H1 (cell line): ENCODE measurements at regions not wholly inside any gene's neighbourhood (a gene's known extent, or its start where the extent isn't known, plus 50 kb on each side); places are given as distances from the start of the nearest gene placed in this dataset.

Experiments
- CTCF ChIA-PET: fragments of 300-600 bp; sonication (Branson Sonifier 250); formaldehyde crosslinking; loops from one replicate; lab custom pipeline; 2021; ENCODE audit not compliant: partially characterized antibody; lab: Charles Lee
- POLR2A ChIA-PET: fragments of 300-600 bp; sonication (Branson Sonifier 250); formaldehyde crosslinking; loops from one replicate; lab custom pipeline; 2021; ENCODE audit warnings: inconsistent platforms; ENCODE audit not compliant: partially characterized antibody; lab: Charles Lee
- DNase-seq, 2 experiments: peaks; one replicate each; pipeline versions ENCODE4 v3.0.0 to v3.0.0-alpha.2; 2010 to 2022; ENCODE audit warnings: low spot score in 2 of 2, low read depth in 1 of 2, mixed read lengths in 1 of 2
- FAIRE-seq: peaks from 2 replicates; lab custom pipeline; 2011; peaks lifted over from hg19 to GRCh38; lab: Jason Lieb, UNC
- H2AFZ ChIP-seq: 2 replicates; pipeline ENCODE4 v1.8.1; 2012; ENCODE audit warnings: low read length, inconsistent platforms
- H2AK5ac ChIP-seq: 2 replicates; pipeline ENCODE4 v1.6.1; 2013; ENCODE audit warnings: low read depth, low read length
- H2BK120ac ChIP-seq: replicated peaks from 2 replicates; pipeline ENCODE3; 2013; ENCODE audit warnings: low read depth, low read length, inconsistent platforms
- H2BK12ac ChIP-seq: 2 replicates; pipeline ENCODE4 v1.6.1; 2013; ENCODE audit warnings: low read depth, low read length
- H2BK15ac ChIP-seq: 2 replicates; pipeline ENCODE4 v1.6.1; 2013; ENCODE audit warnings: low read length
- H2BK20ac ChIP-seq: 2 replicates; pipeline ENCODE4 v1.6.1; 2013; ENCODE audit warnings: low read length
- H2BK5ac ChIP-seq: 2 replicates; pipeline ENCODE4 v1.6.1; 2013; ENCODE audit warnings: low read depth, low read length
- H3K14ac ChIP-seq: 2 replicates; pipeline ENCODE4 v1.6.1; 2013; ENCODE audit warnings: inconsistent platforms; ENCODE audit not compliant: insufficient read length
- H3K18ac ChIP-seq: 2 replicates; pipeline ENCODE4 v1.6.1; 2013; ENCODE audit warnings: low read length; ENCODE audit errors: extremely low read depth
- H3K23ac ChIP-seq: 2 replicates; pipeline ENCODE4 v1.6.1; 2013; ENCODE audit warnings: inconsistent platforms; ENCODE audit not compliant: insufficient read length
- H3K23me2 ChIP-seq: 2 replicates; pipeline ENCODE4 v1.6.1; 2013; ENCODE audit warnings: low read depth, low read length
- H3K27ac ChIP-seq: 2 replicates; pipeline ENCODE4 v1.6.1; 2011; ENCODE audit warnings: low read depth, low read length, inconsistent platforms
- H3K27me3 ChIP-seq, 4 experiments: replicated peaks in 1 of 4; 1 replicate in 1 of 4; 2 replicates in 3 of 4; pipeline versions ENCODE4 v1.6.1 to v1.8.1; 2011 to 2013; ENCODE audit warnings: low read length in 3 of 4, mild to moderate bottlenecking in 3 of 4, inconsistent platforms in 2 of 4, mixed read lengths in 2 of 4, moderate library complexity in 1 of 4; ENCODE audit not compliant: control insufficient read depth in 3 of 4, insufficient read depth in 3 of 4; ENCODE audit errors: extremely low read depth in 1 of 4
- H3K36me3 ChIP-seq, 4 experiments: 2 replicates each; pipeline versions ENCODE4 v1.6.1 to v1.8.1; 2011 to 2013; ENCODE audit warnings: mild to moderate bottlenecking in 4 of 4, low read length in 3 of 4, moderate library complexity in 2 of 4, control low read depth in 1 of 4, inconsistent platforms in 1 of 4; ENCODE audit not compliant: insufficient read depth in 4 of 4, control insufficient read depth in 2 of 4
- H3K4ac ChIP-seq: replicated peaks from 2 replicates; pipeline ENCODE3; 2013; ENCODE audit warnings: low read length, low read depth, mixed read lengths, inconsistent platforms; ENCODE audit not compliant: insufficient read length
- H3K4me1 ChIP-seq, 4 experiments: replicated peaks in 1 of 4; 1 replicate in 1 of 4; 2 replicates in 3 of 4; pipeline versions ENCODE4 v1.6.1 to v1.8.1; 2011 to 2013; ENCODE audit warnings: low read length in 3 of 4, inconsistent platforms in 2 of 4, mixed read lengths in 1 of 4; ENCODE audit not compliant: insufficient read depth in 4 of 4, control insufficient read depth in 3 of 4
- H3K4me2 ChIP-seq, 2 experiments: 2 replicates each; pipeline versions ENCODE4 v1.6.1 to v1.8.1; 2011 to 2013; ENCODE audit warnings: low read depth in 2 of 2, low read length in 2 of 2, control low read depth in 1 of 2, inconsistent platforms in 1 of 2, mild to moderate bottlenecking in 1 of 2; ENCODE audit not compliant: insufficient read depth in 1 of 2
- H3K4me3 ChIP-seq, 4 experiments: fragments of 200-600, 300-600 bp in 1 of 4; sonication (generic), shearing (Covaris generic), sonication (Bioruptor Twin) in 1 of 4; 2 replicates each; pipeline versions ENCODE4 v1.5.1 to v1.8.1; 2011 to 2016; ENCODE audit warnings: low read length in 4 of 4, low read depth in 3 of 4, control low read depth in 2 of 4, inconsistent platforms in 2 of 4, mild to moderate bottlenecking in 2 of 4, mixed read lengths in 1 of 4, moderate library complexity in 1 of 4; ENCODE audit not compliant: insufficient read depth in 2 of 4; ENCODE audit errors: extremely low read depth in 1 of 4
- H3K56ac ChIP-seq: replicated peaks from 2 replicates; pipeline ENCODE3; 2013; ENCODE audit warnings: low read depth, mild to moderate bottlenecking, mixed read lengths, low read length, inconsistent platforms; ENCODE audit not compliant: insufficient read length
- H3K79me1 ChIP-seq: 2 replicates; pipeline ENCODE4 v1.6.1; 2013; ENCODE audit warnings: low read depth, low read length, control low read depth
- H3K79me2 ChIP-seq, 2 experiments: 2 replicates each; pipeline versions ENCODE4 v1.6.1 to v1.8.1; 2012 to 2013; ENCODE audit warnings: low read length in 2 of 2, mild to moderate bottlenecking in 2 of 2, inconsistent platforms in 1 of 2; ENCODE audit not compliant: insufficient read depth in 2 of 2, control insufficient read depth in 1 of 2
- H3K9ac ChIP-seq, 4 experiments: replicated peaks in 1 of 4; 1 replicate in 1 of 4; 2 replicates in 3 of 4; pipeline versions ENCODE4 v1.6.1 to v1.8.1; 2011 to 2013; ENCODE audit warnings: low read depth in 3 of 4, low read length in 3 of 4, control low read depth in 2 of 4, mild to moderate bottlenecking in 2 of 4, moderate library complexity in 2 of 4, inconsistent platforms in 1 of 4; ENCODE audit errors: extremely low read depth in 1 of 4
- H3K9me3 ChIP-seq, 2 experiments: 2 replicates each; pipeline versions ENCODE4 v1.6.1 to v1.8.1; 2012 to 2013; ENCODE audit warnings: mild to moderate bottlenecking in 2 of 2, moderate library complexity in 2 of 2, control low read depth in 1 of 2, inconsistent platforms in 1 of 2, low read depth in 1 of 2, low read length in 1 of 2, mixed read lengths in 1 of 2; ENCODE audit not compliant: insufficient read depth in 2 of 2
- H4K20me1 ChIP-seq, 2 experiments: replicated peaks in 1 of 2; 2 replicates each; pipeline versions ENCODE3 to v1.8.1; 2011 to 2013; ENCODE audit warnings: inconsistent platforms in 2 of 2, low read length in 2 of 2, mild to moderate bottlenecking in 1 of 2; ENCODE audit not compliant: insufficient read depth in 2 of 2, control insufficient read depth in 1 of 2
- H4K5ac ChIP-seq: 2 replicates; pipeline ENCODE4 v1.6.1; 2013; ENCODE audit warnings: low read length, low read depth, mixed read lengths, inconsistent platforms; ENCODE audit not compliant: insufficient read length
- H4K8ac ChIP-seq: 2 replicates; pipeline ENCODE4 v1.8.0; 2013; ENCODE audit warnings: mild to moderate bottlenecking, moderate library complexity, low read length, inconsistent platforms; ENCODE audit not compliant: insufficient read depth; ENCODE audit errors: extremely low read depth
- H4K91ac ChIP-seq: replicated peaks from 2 replicates; pipeline ENCODE3; 2013; ENCODE audit warnings: low read length, mixed read lengths, inconsistent platforms; ENCODE audit not compliant: insufficient read length
- EZH2 ChIP-seq: fragments of 200-600 bp; sonication (generic); IDR thresholded peaks from 2 replicates; pipeline ENCODE4 v1.7.1; 2012; ENCODE audit warnings: low read depth, mild to moderate bottlenecking, moderate library complexity, low read length, inconsistent platforms; ENCODE audit not compliant: severe bottlenecking
- JUN ChIP-seq: IDR thresholded peaks from 2 replicates; pipeline ENCODE4 v1.6.1; 2011; ENCODE audit warnings: low read depth, mild to moderate bottlenecking, improper control_type of control experiment, low read length
- KDM5A ChIP-seq: fragments of 200-600 bp; IDR thresholded peaks from 2 replicates; pipeline ENCODE4 v1.7.1; 2012; ENCODE audit warnings: mild to moderate bottlenecking, low read length, inconsistent platforms, mixed read lengths
- MAFK ChIP-seq: IDR thresholded peaks from 2 replicates; pipeline ENCODE4 v1.6.1; 2012; ENCODE audit warnings: low read depth, mild to moderate bottlenecking, improper control_type of control experiment, low read length
- NRF1 ChIP-seq: IDR thresholded peaks from 2 replicates; pipeline ENCODE4 v1.6.1; 2011; ENCODE audit warnings: mild to moderate bottlenecking, low read depth, low read length, improper control_type of control experiment
- RFX5 ChIP-seq: IDR thresholded peaks from 2 replicates; pipeline ENCODE4 v1.6.1; 2011; ENCODE audit warnings: low read depth, low read length, improper control_type of control experiment, borderline replicate concordance
- RNF2 ChIP-seq: fragments of 200-900, 300-1000 bp; sonication (generic); IDR thresholded peaks from 2 replicates; pipeline ENCODE4 v1.7.1; 2016; ENCODE audit warnings: borderline replicate concordance, low read depth, mild to moderate bottlenecking, antibody characterized with exemption, low read length; ENCODE audit not compliant: poor library complexity, severe bottlenecking; ENCODE audit errors: missing control alignments
- SIN3A ChIP-seq, 2 experiments: IDR thresholded peaks in 1 of 2; conservative IDR thresholded peaks in 1 of 2; 2 replicates each; pipeline ENCODE4 v1.6.1; 2011 to 2012; ENCODE audit warnings: low read length in 2 of 2, improper control_type of control experiment in 1 of 2, low read depth in 1 of 2, mild to moderate bottlenecking in 1 of 2
- TAF1 ChIP-seq: IDR thresholded peaks from 2 replicates; pipeline ENCODE4 v1.6.1; 2011; ENCODE audit warnings: mild to moderate bottlenecking, low read depth, low read length
- TAF7 ChIP-seq: optimal IDR thresholded peaks from 2 replicates; pipeline ENCODE3; 2011; ENCODE audit warnings: low read depth, mild to moderate bottlenecking, inconsistent platforms, low read length, moderate library complexity, borderline replicate concordance
- TEAD4 ChIP-seq: IDR thresholded peaks from 2 replicates; pipeline ENCODE4 v1.6.1; 2012; ENCODE audit warnings: low read depth, low read length, inconsistent platforms, mixed read lengths
- WGBS, 2 experiments: shearing (Covaris generic) in 1 of 2; methylation state at CpG; one replicate each; pipeline versions ENCODE4 v1.1.6 to v1.1.7; 2013 to 2015; ENCODE audit warnings: low lambda C conversion rate in 2 of 2, mixed read lengths in 2 of 2, inconsistent platforms in 1 of 2, low coverage in 1 of 2, missing lambda C conversion rate in 1 of 2; ENCODE audit not compliant: insufficient replicate concordance in 2 of 2, insufficient coverage in 1 of 2, insufficient read length in 1 of 2; ENCODE audit errors: extremely low coverage in 1 of 2, missing lambda C conversion rate in 1 of 2; 5-methylcytosine and 5-hydroxymethylcytosine counted together

- Histone ChIP-seq H3K27me3 (no peaks in the 10 kb centered on the region), H4K8ac (no peak overlapping the region), H2BK20ac (no peak overlapping the region), H3K9ac (no peak overlapping the region), H3K18ac (no peak overlapping the region), H2BK5ac (no peak overlapping the region), H3K23ac (no peak overlapping the region), H3K9me3 (no peaks in the 10 kb centered on the region), H2AFZ (no peak overlapping the region), H3K27ac (no peak overlapping the region), H4K5ac (no peak overlapping the region), H3K4ac (no peak overlapping the region), H3K79me1 (no peaks in the 10 kb centered on the region), H3K4me3 (no peak overlapping the region), H2BK12ac (no peak overlapping the region), H3K36me3 (no peaks in the 10 kb centered on the region), H4K20me1 (no peaks in the 10 kb centered on the region), H2AK5ac (no peak overlapping the region), H3K23me2 (no peaks in the 10 kb centered on the region), H3K56ac (no peak overlapping the region), H2BK15ac (no peak overlapping the region), H2BK120ac (no peak overlapping the region), H3K4me2 (no peak overlapping the region), H3K79me2 (no peaks in the 10 kb centered on the region), H4K91ac (no peak overlapping the region), H3K14ac (no peak overlapping the region), H3K4me1 (no peaks in the 10 kb centered on the region)
- ChIA-PET CTCF (interaction anchor here (0.7 to 1.6 kb wide), 2 partner anchors 83 to 93 kb away, joined by 3 to 4 read pairs; no protein-coding TSS in a partner anchor), POLR2A (no interaction called here)
- DNase-seq (no peak), FAIRE-seq (no peak)
- 94% methylated on average over 6 of the region's 6 CpGs; no CpG with 5 or more reads in 1 of the 2 experiments for whole genome bisulfite sequencing, 2 experiments
- TF ChIP-seq MAFK, result no peak
- TF ChIP-seq TAF1, result no peak
- no peak for TF ChIP-seq RNF2
- no peak for TF ChIP-seq NRF1
- TF ChIP-seq JUN, result no peak
- no peak for TF ChIP-seq SIN3A (conservative IDR thresholded peaks at IDR 0.05 in 1 of 2, IDR thresholded peaks at IDR 0.05 in 1 of 2; ENCODE audit: low read depth in 1 of 2, low read length in 2 of 2)
- TF ChIP-seq TEAD4, result no peak
- no peak for TF ChIP-seq KDM5A
- TF ChIP-seq RFX5, result no peak
- TF ChIP-seq EZH2, result no peak
- TF ChIP-seq TAF7, result no peak
These were observed 315.6 kb upstream of the PLXNA2 start for GRCh38 chr1:208559597-208560329.
